GM18868 (cell line): ENCODE measurements at regions not wholly inside any gene's neighbourhood (a gene's known extent, or its start where the extent isn't known, plus 50 kb on each side); places are given as distances from the start of the nearest gene placed in this dataset.
"Not testable (repeated sequence)": the region's sequence is repeated elsewhere in the genome, so short reads cannot be mapped to it uniquely, and the experiment has no call there.

Source experiments
- ATAC-seq: cut with Tn5 transposase; IDR thresholded peaks from one replicate; pipeline ENCODE4 v1.9.1; 2021; ENCODE audit warnings: mild to moderate bottlenecking, moderate library complexity; ENCODE audit not compliant: unreplicated experiment

- no peak for ATAC-seq
These were observed 77.6 kb downstream of the SETD4 start for GRCh38 chr21:35982717-35983116.

DNA sequence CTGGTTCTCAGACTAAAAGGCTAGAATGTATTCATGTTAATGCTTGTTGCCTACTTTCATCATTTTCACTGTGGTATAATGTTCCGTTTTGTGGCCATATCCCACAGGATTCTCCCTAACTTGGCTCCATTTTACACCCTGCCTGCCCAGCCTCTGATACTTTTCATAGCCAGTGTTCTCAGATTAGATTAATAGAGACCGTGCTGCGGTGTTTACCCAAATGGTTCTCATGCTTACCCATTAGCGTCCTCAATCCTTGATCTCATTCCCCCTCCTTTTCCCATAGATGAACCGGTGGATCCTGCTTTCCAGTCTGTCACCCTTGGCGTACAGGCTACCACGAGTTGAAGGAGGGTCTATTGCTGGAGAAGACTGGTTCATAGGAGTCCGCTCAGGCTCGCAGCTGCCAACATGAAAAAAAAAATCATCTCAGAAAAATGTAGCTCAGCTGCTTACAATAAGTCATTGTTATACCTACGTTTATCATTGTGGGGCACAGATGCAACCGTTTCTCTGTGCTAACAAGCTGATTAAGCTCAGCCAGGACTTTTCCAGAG is 78.7 kb downstream of the SETD4 start:
- ATAC-seq = no peak

DNA sequence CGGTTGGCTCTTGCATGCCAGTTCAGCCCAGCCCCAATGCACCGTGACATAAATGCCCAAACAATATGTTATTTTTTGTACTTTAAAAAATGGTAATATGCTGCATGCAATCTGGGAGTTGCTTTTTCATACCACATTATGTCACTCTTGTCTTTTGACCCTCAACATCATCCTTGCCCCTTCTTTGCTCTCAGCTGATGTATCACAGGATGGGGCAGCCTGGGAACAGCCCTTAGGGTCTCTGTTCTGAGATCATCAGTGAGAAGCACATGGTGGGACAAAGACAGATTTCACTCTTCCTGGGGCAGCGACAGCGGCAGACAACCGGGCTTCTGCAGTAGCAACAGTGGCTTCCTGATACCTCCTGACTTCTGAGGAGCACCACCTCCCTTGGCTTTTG is 79.5 kb downstream of the SETD4 start:
- no peak for ATAC-seq

DNA sequence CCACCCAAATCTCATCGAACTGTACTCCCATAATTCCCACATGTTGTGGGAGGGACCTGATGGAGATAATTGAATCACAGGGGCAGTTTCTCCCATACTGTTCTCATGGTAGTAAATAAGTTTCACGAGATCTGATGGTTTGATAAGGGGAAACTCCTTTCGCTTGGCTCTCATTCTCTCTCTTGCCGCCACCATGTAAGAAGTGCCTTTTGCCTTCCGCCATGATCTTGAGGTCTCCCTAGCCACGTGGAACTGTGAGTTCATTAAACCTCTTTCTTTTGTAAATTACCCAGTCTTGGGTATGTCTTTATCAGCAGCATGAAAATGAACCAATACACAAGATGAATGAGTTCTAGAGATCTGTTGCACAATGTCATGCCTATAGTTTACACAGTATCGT is 82.5 kb downstream of the SETD4 start:
- not testable (repeated sequence) for ATAC-seq

DNA sequence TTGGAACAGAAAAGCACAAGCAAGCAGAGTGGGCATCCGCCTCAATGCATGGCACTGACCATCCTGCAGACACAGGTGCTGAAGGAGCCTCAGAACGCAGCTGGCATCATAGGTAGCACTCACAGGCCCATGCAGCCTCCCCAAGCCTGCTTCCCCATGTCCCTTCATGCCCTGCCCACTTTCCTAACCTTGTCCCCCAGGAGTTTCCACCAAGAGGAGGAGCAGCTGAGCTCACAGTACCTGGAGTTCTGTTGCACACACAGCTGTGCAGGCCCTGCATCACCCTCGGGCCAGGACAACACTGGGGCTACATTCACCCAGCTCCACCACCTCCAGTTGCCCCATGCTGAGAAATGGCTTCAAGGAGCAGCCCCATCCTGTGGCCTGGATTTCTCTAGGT is 83.4 kb downstream of the SETD4 start:
- ATAC-seq = no peak

GRCh38 chr21:35976481-35976880 is 83.8 kb downstream of the SETD4 start:
- no peak for ATAC-seq

DNA sequence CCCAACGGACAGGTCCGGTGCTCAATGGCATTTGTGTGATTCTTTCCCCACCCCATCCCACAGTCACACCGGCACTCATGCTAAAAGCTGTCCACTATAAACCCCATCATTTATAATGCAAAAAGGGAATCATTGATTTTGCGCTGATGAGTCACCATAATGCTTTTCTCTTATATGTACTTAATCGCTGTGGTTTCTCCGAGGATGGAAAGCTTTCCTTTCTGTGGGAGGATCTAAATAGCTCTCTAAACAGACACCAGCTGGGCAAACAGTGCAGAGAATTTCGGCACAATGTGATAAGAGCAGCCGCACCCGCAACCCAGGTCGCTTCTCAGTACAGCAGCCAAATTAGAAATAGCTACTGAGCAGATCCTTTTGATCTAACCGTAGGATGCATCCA is 85.6 kb downstream of the SETD4 start:
- no peak for ATAC-seq

DNA sequence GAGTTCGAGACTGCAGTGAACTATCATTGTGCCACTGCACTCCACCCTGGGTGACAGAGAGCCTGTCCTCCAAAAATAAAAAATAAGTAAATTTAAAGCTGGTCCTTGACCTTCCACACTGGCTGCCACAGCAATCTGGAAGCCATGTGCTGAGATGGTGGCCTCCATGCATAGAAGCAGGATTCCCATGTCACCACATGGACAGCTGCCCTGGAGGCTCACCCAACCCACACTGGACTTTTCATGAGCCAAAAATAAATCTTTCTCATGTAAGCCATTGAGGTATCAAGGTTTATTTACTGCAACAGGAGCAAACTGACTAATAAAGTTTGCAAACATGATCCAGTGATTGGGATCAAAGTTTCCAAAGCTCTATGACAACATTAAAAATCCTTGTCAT is 88.5 kb downstream of the SETD4 start:
- no peak for ATAC-seq

DNA sequence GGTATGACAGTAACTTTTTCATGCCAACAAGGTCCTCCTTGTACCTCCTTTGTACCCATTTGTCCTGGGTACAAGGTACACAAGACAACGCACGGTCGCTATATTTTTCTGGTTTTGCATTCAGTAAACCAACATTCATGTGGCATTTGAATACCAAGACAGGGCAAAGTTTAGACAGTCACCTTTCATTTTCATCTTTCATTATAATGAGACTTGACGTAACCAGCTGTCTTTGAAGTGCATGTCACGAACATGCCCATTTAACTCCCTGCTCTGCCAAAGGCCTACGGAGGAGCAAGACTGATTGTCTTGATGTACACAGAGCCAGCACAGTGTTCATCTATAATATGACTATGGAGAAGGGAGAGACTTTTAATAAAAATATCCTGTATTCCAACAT is 91.0 kb downstream of the SETD4 start:
- ATAC-seq = no peak

- ATAC-seq = no peak
These were observed 91.8 kb downstream of the SETD4 start for GRCh38 chr21:35968564-35968963.

DNA sequence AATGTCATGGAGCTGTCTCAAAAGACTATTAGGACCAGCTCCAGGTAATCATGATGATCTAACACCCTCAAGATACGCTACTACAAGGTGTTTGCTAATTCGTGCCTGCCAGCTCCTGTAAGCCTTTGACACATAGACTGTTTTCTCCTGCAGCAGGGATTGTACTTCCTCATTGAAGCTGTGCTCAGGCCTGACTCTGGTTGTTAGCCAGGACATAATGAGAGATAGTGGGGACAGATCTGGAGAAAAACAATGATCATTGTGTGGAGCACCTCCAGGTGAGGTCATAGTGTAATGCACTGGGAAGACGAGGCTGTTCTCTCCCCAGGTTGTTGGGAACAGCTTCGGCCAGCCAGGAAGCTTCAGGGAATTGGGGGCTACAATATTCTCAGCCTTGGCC is 94.6 kb downstream of the SETD4 start:
- no peak for ATAC-seq

- ATAC-seq = no peak
These were observed 96.3 kb downstream of the SETD4 start for GRCh38 chr21:35963920-35964451.

- ATAC-seq = no peak
These were observed 97.4 kb downstream of the SETD4 start for GRCh38 chr21:35962917-35963316.

DNA sequence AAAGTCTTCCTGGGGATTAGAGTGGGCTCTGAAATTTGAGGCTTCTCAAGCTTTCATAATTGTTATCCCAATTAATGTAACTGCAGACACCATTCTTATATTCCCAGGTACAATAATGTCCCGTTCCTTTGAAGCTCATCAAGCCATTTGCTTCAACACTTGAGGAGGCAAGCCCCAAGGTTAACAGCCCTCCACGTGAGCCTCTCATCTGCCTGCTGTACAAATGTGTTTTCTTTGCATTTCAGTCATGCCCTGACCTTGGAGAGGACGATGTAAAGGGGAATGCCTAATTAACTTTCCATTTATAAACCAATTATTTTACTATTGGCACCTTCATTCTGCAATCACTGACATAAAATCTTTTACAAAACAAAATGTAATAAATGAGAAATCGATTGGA is 106.3 kb downstream of the SETD4 start:
- no peak for ATAC-seq

GRCh38 chr21:35953597-35953996 is 106.7 kb downstream of the SETD4 start:
- ATAC-seq = no peak

GRCh38 chr21:35952651-35953340 is 107.5 kb downstream of the SETD4 start:
- no peak for ATAC-seq

- no peak for ATAC-seq
These were observed 111.3 kb downstream of the SETD4 start for GRCh38 chr21:35948982-35949381.

DNA sequence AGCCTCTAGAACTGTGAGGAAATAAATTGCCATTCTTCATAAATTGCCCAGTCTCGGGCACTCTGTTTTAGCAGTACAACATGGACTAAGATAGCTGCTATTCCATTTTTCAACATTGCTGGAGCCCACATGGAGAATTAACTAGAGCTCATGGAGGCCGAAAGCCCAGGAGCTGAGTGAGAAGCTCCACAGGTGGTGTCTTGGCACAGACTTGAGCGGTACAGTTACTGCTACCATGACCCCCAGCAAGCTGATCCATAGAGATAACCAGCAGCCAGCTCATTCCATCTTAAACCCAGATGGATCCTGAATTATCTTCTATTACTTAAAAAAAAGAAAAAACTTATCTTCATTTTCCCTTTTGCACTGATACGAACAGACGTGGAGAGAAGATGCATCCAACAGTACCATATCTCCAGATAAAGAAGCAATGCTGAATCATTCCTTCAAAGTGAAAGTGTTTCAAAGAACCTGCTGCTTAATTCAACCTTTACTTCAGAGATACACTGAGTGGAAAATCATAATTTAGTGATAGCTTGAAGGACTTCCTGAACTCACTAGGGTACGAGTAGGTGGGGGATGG is 115.1 kb downstream of the SETD4 start:
- no peak for ATAC-seq

GRCh38 chr21:35943752-35944151 is 116.6 kb downstream of the SETD4 start:
- ATAC-seq = no peak

GRCh38 chr21:35942211-35943144 is 117.8 kb downstream of the SETD4 start:
- ATAC-seq = no peak
